ENCODE measurements at regions not wholly inside any gene's neighbourhood (a gene's known extent, or its start where the extent isn't known, plus 50 kb on each side); places are given as distances from the start of the nearest gene placed in this dataset.
"Not testable (repeated sequence)": the region's sequence is repeated elsewhere in the genome, so short reads cannot be mapped to it uniquely, and the experiment has no call there.

GRCh38 chr15:96182736-96183513 is 147.6 kb upstream of the NR2F2 start:
- DNase-seq = no peak

GRCh38 chr15:96183514-96183850 is 147.0 kb upstream of the NR2F2 start:
- DNase-seq = no peak

- DNase-seq = no peak
Measured at GRCh38 chr15:96183867-96184266, 146.6 kb upstream of the NR2F2 start.

GRCh38 chr15:96184297-96184696 is 146.2 kb upstream of the NR2F2 start:
- DNase-seq = no peak

- no peak for DNase-seq
Measured at GRCh38 chr15:96186105-96186504, 144.4 kb upstream of the NR2F2 start.

GRCh38 chr15:96187341-96188305 is 142.9 kb upstream of the NR2F2 start:
- DNase-seq = no peak

- no peak for DNase-seq
Measured at GRCh38 chr15:96197721-96198120, 132.8 kb upstream of the NR2F2 start.

GRCh38 chr15:96199111-96199510 is 131.4 kb upstream of the NR2F2 start:
- no peak for DNase-seq

GRCh38 chr15:96200357-96200967 is 130.0 kb upstream of the NR2F2 start:
- DNase-seq = no peak

- DNase-seq = no peak
Measured at GRCh38 chr15:96201696-96202095, 128.8 kb upstream of the NR2F2 start.

- DNase-seq = not testable (repeated sequence)
Measured at GRCh38 chr15:96205588-96205987, 124.9 kb upstream of the NR2F2 start.

GRCh38 chr15:96207377-96208006 is 123.0 kb upstream of the NR2F2 start:
- no peak for DNase-seq

GRCh38 chr15:96209285-96209735 is 121.2 kb upstream of the NR2F2 start:
- DNase-seq = no peak

- no peak for DNase-seq
Measured at GRCh38 chr15:96213045-96213444, 117.5 kb upstream of the NR2F2 start.

- no peak for DNase-seq
Measured at GRCh38 chr15:96213896-96214295, 116.6 kb upstream of the NR2F2 start.

GRCh38 chr15:96216481-96216880 is 114.0 kb upstream of the NR2F2 start:
- DNase-seq = not testable (repeated sequence)

GRCh38 chr15:96217983-96218382 is 112.5 kb upstream of the NR2F2 start:
- DNase-seq = no peak

GRCh38 chr15:96218623-96219455 is 111.7 kb upstream of the NR2F2 start:
- no peak for DNase-seq

GRCh38 chr15:96219681-96220080 is 110.8 kb upstream of the NR2F2 start:
- no peak for DNase-seq

GRCh38 chr15:96220657-96221056 is 109.8 kb upstream of the NR2F2 start:
- no peak for DNase-seq

- DNase-seq = no peak
Measured at GRCh38 chr15:96222981-96223380, 107.5 kb upstream of the NR2F2 start.

Measured in amygdala (tissue), 56 donors.